AG04450 (cell line): ENCODE measurements at regions not wholly inside any gene's neighbourhood (a gene's known extent, or its start where the extent isn't known, plus 50 kb on each side); places are given as distances from the start of the nearest gene placed in this dataset.
A peak's percentile ranks its signal among the peaks of the same experiment; 100 is the strongest.

Experiments
- CTCF ChIA-PET: fragments of 300-600, 350-600 bp; formaldehyde crosslinking; extraction: SDS; loops from one replicate; lab custom pipeline; 2022; ENCODE audit warnings: antibody characterized with exemption, inconsistent platforms; lab: Charles Lee
- POLR2A ChIA-PET: fragments of 350-600 bp; formaldehyde crosslinking; extraction: SDS; loops from one replicate; lab custom pipeline; 2021; ENCODE audit warnings: antibody characterized with exemption, inconsistent platforms; lab: Yijun Ruan, JAX
- DNase-seq: peaks from one replicate; pipeline ENCODE4 v3.0.0-alpha.2; 2011; ENCODE audit warnings: low read depth, low spot score
- H3K27ac ChIP-seq: one replicate; pipeline ENCODE4 v1.5.1; 2012; ENCODE audit warnings: low read depth, low read length, control low read depth
- H3K27me3 ChIP-seq: one replicate; pipeline ENCODE4 v1.6.0; 2012; ENCODE audit warnings: low read length; ENCODE audit not compliant: control insufficient read depth, insufficient read depth
- H3K4me3 ChIP-seq: 2 replicates; pipeline ENCODE4 v1.5.1; 2011; ENCODE audit warnings: mild to moderate bottlenecking, low read depth, low read length, control low read depth
- H3K9me3 ChIP-seq: 2 replicates; pipeline ENCODE4 v1.5.1; 2012; ENCODE audit warnings: low read length; ENCODE audit not compliant: control insufficient read depth, insufficient read depth
- CTCF ChIP-seq: IDR thresholded peaks from 2 replicates; pipeline ENCODE4 v1.5.1; 2011; ENCODE audit warnings: low read depth, low read length, control low read depth, inconsistent platforms

DNA sequence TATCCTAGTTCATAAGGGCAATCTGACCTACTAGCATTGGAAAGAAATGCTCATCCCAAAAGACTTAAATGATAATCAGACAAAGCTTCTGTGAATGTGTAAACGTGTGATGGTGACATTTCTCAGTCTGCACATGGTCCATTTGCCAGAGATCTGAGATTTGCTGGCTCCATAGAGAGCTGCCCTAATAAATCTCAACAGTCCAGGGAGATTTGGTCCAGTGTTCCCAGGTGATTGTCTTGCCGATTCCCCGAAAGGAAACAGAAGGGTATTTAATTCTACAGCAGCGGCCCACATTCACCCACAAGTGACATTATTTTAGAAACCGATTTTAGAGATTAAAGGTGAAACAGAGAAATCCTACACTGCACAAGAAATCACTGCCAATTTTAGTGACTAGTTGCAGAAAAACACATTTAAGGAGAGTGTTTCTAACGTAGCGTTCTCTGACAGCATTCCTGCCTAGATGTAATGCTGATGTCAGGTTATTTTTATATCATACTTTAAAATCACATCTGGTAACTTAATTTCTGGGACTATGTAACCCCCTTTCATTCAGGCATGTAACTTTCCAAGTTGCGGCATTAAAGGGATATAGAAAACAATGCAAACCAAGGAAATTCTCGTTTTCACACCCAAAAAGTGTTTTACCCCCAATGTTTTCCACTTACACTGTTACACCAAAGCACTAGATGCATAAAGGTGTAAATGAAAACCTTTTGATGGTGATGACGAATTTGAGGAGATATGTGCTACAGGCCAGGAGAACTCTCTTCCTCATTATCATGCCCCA lies 231.9 kb upstream of the FN1 start:
- Histone ChIP-seq H3K9me3 (no peaks in the 10 kb centered on the region; the same call in 1 of the 2 replicates), H3K27ac (no peak overlapping the region), H3K4me3 (no peak overlapping the region), H3K27me3 (no peaks in the 10 kb centered on the region)
- no peak for TF ChIP-seq CTCF
- no peak for DNase-seq
- POLR2A ChIA-PET: no interaction called here
- CTCF ChIA-PET: interaction anchor here (1.5 kb wide), 1 partner anchor 17 kb away, joined by 3 read pairs; no protein-coding TSS in a partner anchor

- ChIA-PET CTCF (no interaction called here), POLR2A (interaction anchor here (0.8 to 1.7 kb wide), 2 partner anchors 13 to 28 kb away, joined by 3 to 6 read pairs; no protein-coding TSS in a partner anchor)
- no peak overlapping the region for H3K27ac ChIP-seq
- no peaks in the 10 kb centered on the region for H3K9me3 ChIP-seq
- no peak overlapping the region for H3K4me3 ChIP-seq
- TF ChIP-seq CTCF: no peak
- peak; percentile 50 for DNase-seq
- H3K27me3 ChIP-seq: no peaks in the 10 kb centered on the region
Measured at GRCh38 chr2:215664847-215665525, 229.1 kb upstream of the FN1 start.

DNA sequence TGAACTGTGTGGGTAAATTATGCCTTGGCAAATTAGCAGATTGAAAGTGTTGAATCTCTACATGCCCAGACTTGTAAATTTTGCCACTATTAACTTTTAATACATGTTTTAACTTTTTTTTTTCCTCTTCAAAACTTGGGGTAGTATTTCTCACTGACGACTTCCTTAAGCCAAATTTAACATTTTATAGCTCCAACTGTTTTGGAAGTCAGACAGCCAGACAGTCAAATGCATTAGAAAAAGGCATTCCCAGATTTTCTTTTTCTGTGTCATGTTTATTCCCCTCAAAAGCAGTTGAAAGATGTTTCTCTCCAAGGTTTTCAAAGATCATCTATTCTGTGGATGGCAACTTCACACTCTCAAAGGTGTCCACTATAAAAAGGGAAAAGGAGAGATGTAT lies 226.8 kb upstream of the FN1 start:
- Histone ChIP-seq H3K27me3 (no peaks in the 10 kb centered on the region), H3K4me3 (no peak overlapping the region), H3K27ac (no peak overlapping the region), H3K9me3 (no peaks in the 10 kb centered on the region)
- POLR2A ChIA-PET: interaction anchor here (0.7 to 2.2 kb wide), 2 partner anchors 30 to 632 kb away, joined by 3 to 17 read pairs; no protein-coding TSS in a partner anchor
- TF ChIP-seq CTCF: no peak
- DNase-seq: no peak
- CTCF ChIA-PET: no interaction called here

DNA sequence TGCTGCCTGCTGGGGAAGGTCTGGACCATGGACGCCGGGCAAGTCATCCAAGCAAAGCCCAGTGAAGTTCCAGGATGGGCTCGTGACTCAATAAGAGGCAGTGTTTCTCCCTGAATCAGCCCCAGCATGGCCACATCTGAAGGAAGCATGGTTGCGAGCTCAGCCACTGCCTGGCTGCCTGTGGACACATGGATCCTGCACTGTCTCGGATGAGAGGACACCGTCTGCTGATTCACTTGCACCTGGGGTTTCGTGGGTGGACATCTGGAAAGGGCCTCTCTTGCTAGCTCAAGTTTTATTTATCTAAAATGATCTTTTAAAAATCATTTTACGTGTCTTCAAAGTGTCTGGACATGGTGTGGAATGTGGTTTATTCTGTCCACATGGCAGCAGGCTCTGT lies 224.8 kb upstream of the FN1 start:
- peak overlapping the region; percentile 90 for H3K27ac ChIP-seq
- ChIA-PET POLR2A (interaction anchor here (0.6 to 2.2 kb wide), 17 partner anchors 8 to 259 kb away, joined by 3 to 17 read pairs (median 4); no protein-coding TSS in a partner anchor), CTCF (no interaction called here)
- DNase-seq: peak; percentile 94
- H3K27me3 ChIP-seq: no peaks in the 10 kb centered on the region
- no peak for TF ChIP-seq CTCF
- no peaks in the 10 kb centered on the region for H3K9me3 ChIP-seq
- H3K4me3 ChIP-seq: no peak overlapping the region

DNA sequence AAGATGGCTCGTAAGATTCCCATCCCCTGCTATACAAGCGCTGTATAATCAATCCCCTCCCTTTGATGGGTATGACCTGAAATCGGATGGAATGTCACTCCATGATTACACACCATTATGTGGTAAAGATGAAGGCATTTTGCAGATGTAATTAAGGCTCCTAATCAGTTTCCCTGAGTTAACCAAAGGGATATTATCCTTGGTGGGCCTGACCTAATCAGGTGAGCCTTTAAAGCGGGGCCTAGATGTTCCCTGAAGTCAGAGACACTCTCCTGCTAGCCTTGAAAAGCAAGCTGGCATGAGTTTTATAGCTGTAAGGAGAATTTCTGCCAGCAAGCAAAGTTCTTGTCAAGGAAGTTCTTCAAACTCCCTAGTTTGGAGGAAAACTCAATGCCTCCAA lies 223.8 kb upstream of the FN1 start:
- POLR2A ChIA-PET: interaction anchor here (1.8 kb wide), 1 partner anchor 36 kb away, joined by 6 read pairs; no protein-coding TSS in a partner anchor
- TF ChIP-seq CTCF: no peak
- DNase-seq: no peak
- Histone ChIP-seq H3K9me3 (no peaks in the 10 kb centered on the region), H3K27me3 (no peaks in the 10 kb centered on the region), H3K27ac (no peak overlapping the region), H3K4me3 (no peak overlapping the region)
- CTCF ChIA-PET: no interaction called here
